ENCODE measurements at regions not wholly inside any gene's neighbourhood (a gene's known extent, or its start where the extent isn't known, plus 50 kb on each side); places are given as distances from the start of the nearest gene placed in this dataset.

- TF ChIP-seq CTCF (IDR thresholded peaks at IDR 0.05): no peak
- TF ChIP-seq EZH2phosphoT487 (IDR thresholded peaks at IDR 0.05): no peak
These were observed 70.7 kb upstream of the TSPAN2 start for GRCh38 chr1:115159958-115160357.

All from neural progenitor cell (in vitro differentiated cells).